ENCODE measurements at regions not wholly inside any gene's neighbourhood (a gene's known extent, or its start where the extent isn't known, plus 50 kb on each side); places are given as distances from the start of the nearest gene placed in this dataset.

- no peak for DNase-seq (ENCODE audit: low spot score)
- no peaks in the 10 kb centered on the region for H4K20me1 ChIP-seq (replicated peaks; ENCODE audit: insufficient read depth)
- H3K9me2 ChIP-seq (ENCODE audit: insufficient read depth) = no peaks in the 10 kb centered on the region
- peaks cover 24% of the 10 kb centered on the region for H3K4me1 Mint-ChIP-seq
- no peaks in the 10 kb centered on the region for H3K79me2 ChIP-seq (replicated peaks; ENCODE audit: insufficient read depth)
- H3K27ac ChIP-seq (ENCODE audit: low read depth) = no peak overlapping the region
- H3K4me1 ChIP-seq (ENCODE audit: insufficient read depth) = peaks cover 18% of the 10 kb centered on the region
- no peak overlapping the region for H3K4me2 ChIP-seq
- ATAC-seq = no peak
- H3K27me3 ChIP-seq (ENCODE audit: insufficient read depth) = no peaks in the 10 kb centered on the region
- no peaks in the 10 kb centered on the region for H3K36me3 ChIP-seq (ENCODE audit: insufficient read depth)
- H2AFZ ChIP-seq = no peak overlapping the region
- H3K27me3 Mint-ChIP-seq (ENCODE audit: insufficient read depth, low read depth, poor library complexity) = peaks cover 11% of the 10 kb centered on the region
- TF ChIP-seq, protein P1, sequence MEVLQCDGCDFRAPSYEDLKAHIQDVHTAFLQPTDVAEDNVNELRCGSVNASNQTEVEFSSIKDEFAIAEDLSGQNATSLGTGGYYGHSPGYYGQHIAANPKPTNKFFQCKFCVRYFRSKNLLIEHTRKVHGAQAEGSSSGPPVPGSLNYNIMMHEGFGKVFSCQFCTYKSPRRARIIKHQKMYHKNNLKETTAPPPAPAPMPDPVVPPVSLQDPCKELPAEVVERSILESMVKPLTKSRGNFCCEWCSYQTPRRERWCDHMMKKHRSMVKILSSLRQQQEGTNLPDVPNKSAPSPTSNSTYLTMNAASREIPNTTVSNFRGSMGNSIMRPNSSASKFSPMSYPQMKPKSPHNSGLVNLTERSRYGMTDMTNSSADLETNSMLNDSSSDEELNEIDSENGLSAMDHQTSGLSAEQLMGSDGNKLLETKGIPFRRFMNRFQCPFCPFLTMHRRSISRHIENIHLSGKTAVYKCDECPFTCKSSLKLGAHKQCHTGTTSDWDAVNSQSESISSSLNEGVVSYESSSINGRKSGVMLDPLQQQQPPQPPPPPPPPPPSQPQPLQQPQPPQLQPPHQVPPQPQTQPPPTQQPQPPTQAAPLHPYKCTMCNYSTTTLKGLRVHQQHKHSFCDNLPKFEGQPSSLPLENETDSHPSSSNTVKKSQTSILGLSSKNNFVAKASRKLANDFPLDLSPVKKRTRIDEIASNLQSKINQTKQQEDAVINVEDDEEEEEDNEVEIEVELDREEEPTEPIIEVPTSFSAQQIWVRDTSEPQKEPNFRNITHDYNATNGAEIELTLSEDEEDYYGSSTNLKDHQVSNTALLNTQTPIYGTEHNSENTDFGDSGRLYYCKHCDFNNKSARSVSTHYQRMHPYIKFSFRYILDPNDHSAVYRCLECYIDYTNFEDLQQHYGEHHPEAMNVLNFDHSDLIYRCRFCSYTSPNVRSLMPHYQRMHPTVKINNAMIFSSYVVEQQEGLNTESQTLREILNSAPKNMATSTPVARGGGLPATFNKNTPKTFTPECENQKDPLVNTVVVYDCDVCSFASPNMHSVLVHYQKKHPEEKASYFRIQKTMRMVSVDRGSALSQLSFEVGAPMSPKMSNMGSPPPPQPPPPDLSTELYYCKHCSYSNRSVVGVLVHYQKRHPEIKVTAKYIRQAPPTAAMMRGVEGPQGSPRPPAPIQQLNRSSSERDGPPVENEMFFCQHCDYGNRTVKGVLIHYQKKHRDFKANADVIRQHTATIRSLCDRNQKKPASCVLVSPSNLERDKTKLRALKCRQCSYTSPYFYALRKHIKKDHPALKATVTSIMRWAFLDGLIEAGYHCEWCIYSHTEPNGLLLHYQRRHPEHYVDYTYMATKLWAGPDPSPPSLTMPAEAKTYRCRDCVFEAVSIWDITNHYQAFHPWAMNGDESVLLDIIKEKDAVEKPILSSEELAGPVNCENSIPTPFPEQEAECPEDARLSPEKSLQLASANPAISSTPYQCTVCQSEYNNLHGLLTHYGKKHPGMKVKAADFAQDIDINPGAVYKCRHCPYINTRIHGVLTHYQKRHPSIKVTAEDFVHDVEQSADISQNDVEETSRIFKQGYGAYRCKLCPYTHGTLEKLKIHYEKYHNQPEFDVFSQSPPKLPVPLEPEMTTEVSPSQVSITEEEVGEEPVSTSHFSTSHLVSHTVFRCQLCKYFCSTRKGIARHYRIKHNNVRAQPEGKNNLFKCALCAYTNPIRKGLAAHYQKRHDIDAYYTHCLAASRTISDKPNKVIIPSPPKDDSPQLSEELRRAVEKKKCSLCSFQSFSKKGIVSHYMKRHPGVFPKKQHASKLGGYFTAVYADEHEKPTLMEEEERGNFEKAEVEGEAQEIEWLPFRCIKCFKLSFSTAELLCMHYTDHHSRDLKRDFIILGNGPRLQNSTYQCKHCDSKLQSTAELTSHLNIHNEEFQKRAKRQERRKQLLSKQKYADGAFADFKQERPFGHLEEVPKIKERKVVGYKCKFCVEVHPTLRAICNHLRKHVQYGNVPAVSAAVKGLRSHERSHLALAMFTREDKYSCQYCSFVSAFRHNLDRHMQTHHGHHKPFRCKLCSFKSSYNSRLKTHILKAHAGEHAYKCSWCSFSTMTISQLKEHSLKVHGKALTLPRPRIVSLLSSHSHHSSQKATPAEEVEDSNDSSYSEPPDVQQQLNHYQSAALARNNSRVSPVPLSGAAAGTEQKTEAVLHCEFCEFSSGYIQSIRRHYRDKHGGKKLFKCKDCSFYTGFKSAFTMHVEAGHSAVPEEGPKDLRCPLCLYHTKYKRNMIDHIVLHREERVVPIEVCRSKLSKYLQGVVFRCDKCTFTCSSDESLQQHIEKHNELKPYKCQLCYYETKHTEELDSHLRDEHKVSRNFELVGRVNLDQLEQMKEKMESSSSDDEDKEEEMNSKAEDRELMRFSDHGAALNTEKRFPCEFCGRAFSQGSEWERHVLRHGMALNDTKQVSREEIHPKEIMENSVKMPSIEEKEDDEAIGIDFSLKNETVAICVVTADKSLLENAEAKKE (CRISPR knock-in tag; IDR thresholded peaks at IDR 0.05) = no peak
- TF ChIP-seq JUNB (IDR thresholded peaks at IDR 0.05; ENCODE audit: unreplicated experiment) = no peak
- TF ChIP-seq, protein P2, sequence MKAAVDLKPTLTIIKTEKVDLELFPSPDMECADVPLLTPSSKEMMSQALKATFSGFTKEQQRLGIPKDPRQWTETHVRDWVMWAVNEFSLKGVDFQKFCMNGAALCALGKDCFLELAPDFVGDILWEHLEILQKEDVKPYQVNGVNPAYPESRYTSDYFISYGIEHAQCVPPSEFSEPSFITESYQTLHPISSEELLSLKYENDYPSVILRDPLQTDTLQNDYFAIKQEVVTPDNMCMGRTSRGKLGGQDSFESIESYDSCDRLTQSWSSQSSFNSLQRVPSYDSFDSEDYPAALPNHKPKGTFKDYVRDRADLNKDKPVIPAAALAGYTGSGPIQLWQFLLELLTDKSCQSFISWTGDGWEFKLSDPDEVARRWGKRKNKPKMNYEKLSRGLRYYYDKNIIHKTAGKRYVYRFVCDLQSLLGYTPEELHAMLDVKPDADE (IDR thresholded peaks at IDR 0.05) = no peak
- no peak overlapping the region for H3K27ac Mint-ChIP-seq
- H3K9me3 Mint-ChIP-seq = no peaks in the 10 kb centered on the region
- no peak overlapping the region for H3K4me3 Mint-ChIP-seq
- no peaks in the 10 kb centered on the region for H3F3A ChIP-seq (replicated peaks; ENCODE audit: low read depth)
- no peaks in the 10 kb centered on the region for H3K36me3 Mint-ChIP-seq (ENCODE audit: low read depth)
- no peak overlapping the region for H3K4me3 ChIP-seq
These were observed 442.9 kb downstream of the MCTP2 start for GRCh38 chr15:94674296-94674695.

GRCh38 chr15:94677202-94677790 lies 445.9 kb downstream of the MCTP2 start:
- no peak overlapping the region for H3K27ac Mint-ChIP-seq

More at GRCh38 chr15:94677202-94677790, 445.9 kb downstream of the MCTP2 start:
- Mint-ChIP-seq H3K27me3 (ENCODE audit: insufficient read depth, low read depth, poor library complexity) (peaks cover 12% of the 10 kb centered on the region), H3K9me3 (no peaks in the 10 kb centered on the region), H3K4me1 (peaks cover 11% of the 10 kb centered on the region; the same call in 2 of the 3 replicates), H3K36me3 (ENCODE audit: low read depth) (no peaks in the 10 kb centered on the region), H3K4me3 (no peak overlapping the region)
- Histone ChIP-seq H2AFZ (no peak overlapping the region), H3K9me2 (ENCODE audit: insufficient read depth) (no peaks in the 10 kb centered on the region), H3K27me3 (ENCODE audit: insufficient read depth) (no peaks in the 10 kb centered on the region), H4K20me1 (replicated peaks; ENCODE audit: insufficient read depth) (no peaks in the 10 kb centered on the region), H3K27ac (ENCODE audit: low read depth) (no peak overlapping the region), H3K4me1 (ENCODE audit: insufficient read depth) (peaks cover 6% of the 10 kb centered on the region; the same call in 1 of the 2 replicates), H3K36me3 (ENCODE audit: insufficient read depth) (no peaks in the 10 kb centered on the region), H3K4me2 (no peak overlapping the region), H3F3A (replicated peaks; ENCODE audit: low read depth) (no peaks in the 10 kb centered on the region), H3K79me2 (replicated peaks; ENCODE audit: insufficient read depth) (no peaks in the 10 kb centered on the region), H3K4me3 (no peak overlapping the region)
- TF ChIP-seq CREB1 (CRISPR knock-in tag; IDR thresholded peaks at IDR 0.05; ENCODE audit: low read depth) = no peak
- ATAC-seq (no peak), DNase-seq (ENCODE audit: low spot score) (no peak)
